ENCODE measurements at regions not wholly inside any gene's neighbourhood (a gene's known extent, or its start where the extent isn't known, plus 50 kb on each side); places are given as distances from the start of the nearest gene placed in this dataset.

DNA sequence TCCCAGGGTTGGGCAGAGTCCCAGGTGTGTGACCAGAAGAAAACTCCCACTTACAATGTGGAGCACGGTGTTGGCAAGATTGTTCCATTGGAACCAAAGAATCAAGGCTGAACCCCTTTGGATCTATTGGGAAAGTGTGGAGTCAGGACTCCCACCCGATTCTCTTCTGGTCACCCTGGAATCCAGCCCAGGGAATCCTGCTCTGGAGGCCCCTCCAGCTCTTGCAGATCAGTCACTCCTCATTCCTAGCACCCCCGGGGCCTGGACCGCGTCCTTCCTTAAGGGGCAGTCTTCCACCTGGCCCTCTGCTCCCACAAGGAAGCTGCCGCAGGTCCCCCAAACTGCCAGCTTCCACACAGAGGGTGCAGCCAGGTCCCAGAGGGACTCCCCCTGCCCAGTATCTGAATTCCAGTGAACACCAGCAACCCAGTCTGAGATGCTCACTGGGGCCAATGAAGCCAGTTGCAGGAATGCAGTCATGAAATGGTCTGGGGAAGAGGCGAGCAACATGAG lies 170.1 kb downstream of the GADD45G start:
- no peak for DNase-seq

DNA sequence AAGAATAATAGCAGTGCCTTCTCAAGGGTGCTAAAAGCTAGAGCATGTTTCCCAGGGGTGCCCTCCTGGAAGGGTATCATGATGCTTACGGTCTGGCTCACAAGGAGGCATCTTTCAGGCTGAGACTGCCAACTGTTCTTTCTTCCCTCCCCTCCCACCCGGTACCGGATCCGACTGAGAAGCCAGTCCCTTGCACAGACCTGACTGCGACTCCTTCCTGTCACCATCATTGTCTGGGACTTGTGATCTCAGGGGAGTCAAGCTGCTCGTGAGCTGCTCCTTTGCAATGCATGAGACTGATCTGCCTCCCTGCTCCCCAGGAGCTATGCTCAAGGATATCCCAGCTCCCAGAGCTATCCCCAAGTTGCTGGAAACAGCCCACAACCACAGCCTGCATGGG lies 170.8 kb downstream of the GADD45G start:
- no peak for DNase-seq

DNA sequence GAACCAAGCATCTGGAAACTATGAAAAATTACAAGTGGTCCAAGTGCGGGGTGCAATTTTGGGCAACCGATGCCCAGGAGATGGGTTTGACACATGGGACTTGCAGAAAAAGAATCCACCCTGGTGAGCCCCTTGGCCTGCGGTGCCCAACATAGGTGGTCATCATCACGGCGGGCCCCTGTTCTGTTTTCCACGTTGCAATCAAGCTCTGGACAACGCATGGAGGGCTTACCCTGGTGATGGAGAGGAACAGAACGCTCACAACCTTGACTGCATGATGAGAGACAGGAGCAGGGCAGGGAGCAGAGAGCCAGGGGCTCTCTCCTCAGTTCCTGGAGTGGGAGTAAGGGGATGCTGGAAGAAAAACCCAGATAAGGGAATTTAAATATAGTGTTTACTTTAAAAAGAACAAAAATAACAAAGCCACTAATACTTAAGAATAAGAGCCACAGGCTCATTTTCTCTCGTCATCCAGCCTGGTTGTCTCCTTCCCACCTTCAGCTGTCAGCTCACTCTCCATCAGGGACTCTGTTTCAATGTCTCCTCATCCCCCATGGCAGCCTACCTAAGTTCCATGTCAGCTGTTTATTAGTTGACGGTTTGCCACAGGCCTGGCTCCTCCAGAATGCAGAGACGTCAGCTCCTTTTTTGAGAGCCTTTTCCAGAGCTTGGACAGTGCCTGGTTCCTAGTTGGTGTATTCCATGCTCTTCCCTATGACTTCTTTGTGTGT lies 172.1 kb downstream of the GADD45G start:
- no peak for DNase-seq

DNA sequence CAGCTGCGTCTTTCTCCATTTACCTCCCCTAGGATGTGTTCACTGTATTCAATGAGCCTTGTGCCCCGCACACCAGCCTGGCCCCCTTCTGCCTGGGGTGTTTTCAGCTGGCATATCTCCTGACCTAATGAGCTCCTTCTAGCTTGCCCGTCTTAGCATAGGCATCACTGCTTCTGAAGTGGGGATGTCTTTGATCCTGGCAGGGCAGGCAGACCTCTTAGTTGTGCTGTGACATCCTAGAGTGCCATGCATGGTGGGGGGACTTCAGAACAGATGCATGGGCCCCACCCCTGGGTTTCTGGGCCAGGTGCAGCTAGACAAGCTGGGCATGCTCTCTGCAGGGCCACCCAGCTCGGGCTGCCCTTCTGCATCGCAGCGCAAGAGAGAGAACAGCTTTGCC lies 172.7 kb downstream of the GADD45G start:
- no peak for DNase-seq

DNA sequence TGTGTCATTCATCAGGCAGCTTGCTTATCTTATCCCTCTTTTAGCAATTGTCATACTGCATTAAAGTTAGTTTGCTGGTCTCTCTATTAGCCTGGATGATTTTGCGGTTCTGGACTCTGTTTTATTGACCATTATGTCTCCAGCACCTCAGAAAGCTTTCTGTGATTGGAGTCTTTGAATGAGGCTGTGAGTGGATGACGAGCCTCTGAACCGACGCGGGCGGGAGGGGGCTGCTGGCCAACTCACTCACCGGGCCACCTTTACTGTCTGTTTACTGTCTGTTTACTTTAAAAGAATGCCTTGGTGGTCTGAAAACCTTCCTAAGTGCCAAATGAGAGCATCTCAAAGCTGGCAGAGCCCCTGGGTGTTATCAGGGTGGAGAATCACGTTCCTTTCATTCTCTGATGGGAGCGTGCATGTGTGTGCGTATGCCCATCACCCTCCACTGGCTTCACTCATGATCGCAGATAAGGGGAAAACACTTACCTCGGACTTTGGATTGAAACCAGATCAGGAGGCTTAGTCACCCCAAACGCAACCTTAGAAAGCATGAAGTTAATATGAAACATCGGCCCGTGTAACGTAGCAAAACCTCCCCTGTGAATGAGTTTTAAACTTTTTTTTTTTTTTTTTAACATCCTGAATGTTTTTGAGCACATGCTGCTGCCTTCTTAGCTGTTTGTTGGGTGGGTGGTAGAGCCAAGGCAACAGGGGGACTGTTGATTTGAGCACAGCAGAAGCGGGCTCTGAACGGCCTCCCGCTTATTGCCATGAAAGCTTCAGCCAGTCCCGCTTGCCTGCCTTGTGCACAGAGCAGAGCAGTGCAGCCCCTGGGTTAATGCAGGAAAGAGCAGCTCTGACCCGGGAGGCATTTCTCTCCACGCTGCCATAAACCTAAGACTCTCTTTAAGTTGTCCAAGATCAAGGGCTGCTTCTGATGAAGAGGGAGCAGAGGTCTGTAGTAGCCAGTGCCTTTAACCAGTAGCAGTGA lies 173.6 kb downstream of the GADD45G start:
- no peak for DNase-seq

DNA sequence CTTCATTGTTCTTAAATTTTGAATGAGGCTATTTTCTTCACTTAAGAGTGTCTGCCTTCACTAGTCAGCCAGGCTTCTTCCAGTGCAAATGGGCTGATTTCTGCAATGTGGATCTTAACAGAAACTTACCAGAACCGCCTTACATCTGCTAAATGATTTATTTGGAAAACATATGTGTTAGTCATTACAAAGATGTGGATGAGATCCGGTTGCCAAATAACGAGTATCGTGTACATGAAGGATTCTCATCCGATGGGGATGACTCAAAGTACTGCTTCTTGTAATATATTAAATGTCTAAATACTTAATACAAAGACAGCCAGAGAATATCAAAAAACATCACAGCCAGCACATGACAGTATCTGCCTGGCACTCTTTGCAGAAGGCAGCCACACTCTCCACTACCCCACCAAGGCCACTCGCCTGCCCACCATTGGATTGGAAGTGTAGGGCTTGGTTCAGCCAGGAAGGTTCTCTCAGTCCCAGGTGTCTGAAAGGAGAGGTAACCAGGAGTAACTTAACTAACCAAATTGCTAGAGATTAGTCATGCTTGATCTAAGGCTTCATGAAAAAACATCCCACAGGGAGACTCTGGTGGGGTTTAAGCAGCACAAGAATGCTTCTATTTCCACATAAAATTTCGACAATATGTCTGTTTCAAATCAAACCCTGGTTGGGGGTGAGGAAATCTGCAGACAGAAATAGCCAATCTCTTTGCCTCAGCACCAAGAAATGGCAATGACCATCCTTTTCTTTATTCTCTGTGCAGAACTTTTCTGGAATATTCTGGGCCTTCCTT lies 174.8 kb downstream of the GADD45G start:
- no peak for DNase-seq

DNA sequence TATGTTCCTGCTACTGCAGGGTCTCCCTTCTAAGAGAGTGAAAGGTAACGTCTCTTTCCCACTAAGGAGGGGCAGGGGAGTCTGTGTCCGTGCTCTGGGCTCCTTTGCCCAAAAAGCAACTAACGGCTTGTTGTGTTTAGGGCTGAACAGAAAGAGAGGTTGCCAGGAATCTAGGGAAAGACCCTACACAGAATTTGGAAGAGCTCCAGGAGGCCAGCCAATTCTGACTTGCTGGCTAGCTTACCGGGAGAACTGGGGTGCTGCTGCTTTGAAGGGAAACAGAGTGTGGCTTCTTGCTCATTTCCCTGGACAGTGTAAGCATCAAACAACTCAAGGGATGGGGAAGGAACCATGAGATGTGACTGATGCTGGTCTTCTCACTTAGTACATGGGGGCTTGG lies 176.1 kb downstream of the GADD45G start:
- no peak for DNase-seq

DNA sequence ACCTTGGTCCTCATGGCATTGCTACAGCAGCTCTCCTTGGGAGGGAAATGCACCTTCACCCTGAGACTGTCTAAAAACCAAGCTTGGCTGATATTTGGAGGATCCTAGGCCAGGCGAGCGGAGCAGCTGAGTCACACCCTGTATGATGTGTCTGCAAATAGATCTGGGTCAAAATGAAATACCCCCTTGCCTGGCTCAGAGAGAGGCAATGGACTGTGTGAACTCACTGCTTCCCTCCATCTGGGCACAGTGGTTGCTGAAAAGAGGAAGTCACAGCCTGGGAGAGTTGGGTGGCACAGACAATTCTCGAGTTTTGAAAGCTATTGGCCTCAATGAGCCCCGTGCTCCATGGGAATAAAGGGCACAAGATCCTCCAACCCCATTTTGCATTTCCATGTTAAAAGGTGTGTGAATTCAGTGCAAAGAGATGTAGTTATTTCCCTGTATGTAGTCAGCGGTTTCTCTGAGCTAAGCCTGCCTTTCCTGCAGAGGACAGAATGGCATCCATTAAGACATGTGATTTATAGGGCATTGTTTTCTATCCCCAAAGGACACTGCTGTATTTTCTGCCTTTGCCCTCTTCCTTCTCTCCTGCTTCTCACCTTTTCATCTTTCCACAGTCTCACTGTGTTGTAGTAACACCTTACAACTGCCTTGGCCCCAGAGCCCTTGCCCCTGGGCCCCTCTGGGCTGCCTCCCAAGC lies 177.2 kb downstream of the GADD45G start:
- DNase-seq = peak in 1 of 2 donors; percentile 35

DNA sequence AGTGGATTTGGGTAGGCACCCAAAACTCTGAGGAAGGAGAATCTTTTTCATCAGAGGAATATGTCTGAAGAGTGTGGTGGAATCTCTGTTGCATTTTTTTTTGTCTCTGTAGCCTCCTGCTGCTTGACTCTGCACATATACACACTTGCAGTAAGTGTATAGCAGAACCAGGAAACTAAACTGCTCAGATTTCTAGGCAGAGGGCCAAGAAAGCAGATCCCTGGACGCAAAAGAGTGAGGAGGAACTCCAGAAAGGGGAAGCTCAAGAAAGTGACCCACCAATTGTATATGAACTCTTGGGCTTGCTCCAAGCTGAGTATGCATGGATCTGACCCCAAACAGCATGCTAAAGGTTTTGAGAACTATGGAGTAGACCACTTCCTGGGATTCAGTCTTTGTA lies 181.8 kb downstream of the GADD45G start:
- DNase-seq = peak; percentile 11 to 29

DNA sequence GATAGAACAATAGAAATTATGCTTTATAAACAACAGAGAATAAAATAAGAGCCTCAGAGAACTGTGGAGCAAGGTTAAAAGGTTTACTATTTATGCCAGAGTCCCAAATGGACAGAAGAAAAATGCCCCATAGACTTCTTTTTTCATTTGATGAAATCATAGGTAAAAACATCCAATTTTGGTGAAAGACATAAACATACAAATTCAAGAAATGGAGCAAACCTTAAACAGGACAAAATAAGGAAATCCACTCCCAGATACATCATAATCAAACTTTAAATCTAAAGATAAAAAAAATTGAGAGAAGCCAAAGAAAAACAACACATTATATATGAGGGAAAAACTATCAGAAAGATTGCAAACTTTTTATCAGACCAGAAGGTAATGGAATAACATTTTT lies 182.8 kb downstream of the GADD45G start:
- DNase-seq = no peak

DNA sequence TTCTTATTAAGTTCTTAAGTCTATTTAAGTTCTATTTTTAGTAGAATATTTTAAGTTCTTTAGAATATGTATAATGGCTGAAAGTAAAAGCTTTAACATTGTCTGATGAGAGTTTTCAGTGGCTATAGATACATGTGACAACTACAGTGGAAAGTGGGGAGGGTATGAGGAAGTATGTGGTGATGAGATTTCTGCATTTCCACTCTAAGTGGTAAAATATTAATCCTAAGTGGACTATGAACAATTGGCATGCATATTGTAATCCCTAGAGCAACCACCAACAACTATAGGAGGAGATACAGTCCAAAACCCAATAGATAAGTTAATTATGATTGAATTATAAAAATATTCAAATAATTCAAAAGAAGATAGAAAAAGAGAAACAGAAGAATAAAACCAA lies 183.6 kb downstream of the GADD45G start:
- no peak for DNase-seq

DNA sequence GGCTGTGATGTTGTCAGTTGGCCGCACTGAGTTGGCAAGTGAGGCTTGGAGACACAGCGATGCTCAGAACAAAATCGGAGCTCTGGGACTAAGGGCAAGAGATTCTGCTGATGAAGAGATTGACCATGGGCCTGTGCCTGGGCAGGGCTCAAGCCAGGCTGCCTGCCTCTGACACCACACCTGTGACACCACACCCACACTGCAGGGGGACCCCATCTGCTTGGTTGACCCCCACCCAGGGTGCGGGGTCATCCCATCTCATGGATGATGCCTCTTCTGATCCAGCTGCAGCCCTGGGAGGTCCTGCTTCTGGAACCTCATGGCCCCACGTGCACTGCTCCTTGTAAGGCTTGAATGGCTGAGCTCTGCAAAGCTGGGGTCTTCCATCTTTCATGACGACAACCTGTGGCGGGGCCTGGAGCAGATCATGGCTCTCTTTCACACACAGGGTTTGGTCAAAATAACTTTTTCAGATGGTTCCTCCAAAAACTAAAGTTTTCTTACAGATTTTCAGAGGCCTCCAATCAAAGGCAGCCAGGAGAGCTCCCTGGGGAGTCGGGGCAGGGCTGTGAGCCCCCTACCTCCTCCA lies 185.2 kb downstream of the GADD45G start:
- DNase-seq = no peak

DNA sequence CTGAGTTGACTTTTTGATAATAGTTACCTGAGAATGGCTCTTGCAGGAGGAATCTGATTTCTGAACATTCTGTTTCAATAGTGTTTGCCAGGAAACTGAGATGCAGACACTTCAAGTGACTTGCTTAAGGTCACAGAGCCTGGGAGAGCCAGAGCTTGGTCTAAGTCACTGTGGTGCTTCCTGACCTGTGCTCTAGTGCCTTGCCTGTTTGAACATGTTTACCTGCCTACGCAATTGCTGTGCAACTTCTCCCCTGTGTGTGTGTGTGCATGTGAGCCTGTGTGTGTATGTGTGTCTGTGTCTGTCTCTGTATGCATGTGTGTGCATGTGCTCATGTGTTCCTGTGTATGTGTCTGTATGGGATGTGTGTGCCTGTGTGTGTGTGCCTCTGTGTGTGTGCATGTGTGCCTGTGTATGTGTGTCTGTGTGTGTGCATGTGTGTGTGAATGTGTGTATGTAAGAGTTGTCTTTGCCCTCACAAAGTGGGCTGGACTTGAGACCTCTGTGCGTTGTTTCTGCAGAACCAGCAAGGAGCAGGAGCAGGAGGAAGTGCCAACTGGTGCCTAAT lies 185.8 kb downstream of the GADD45G start:
- DNase-seq = no peak

DNA sequence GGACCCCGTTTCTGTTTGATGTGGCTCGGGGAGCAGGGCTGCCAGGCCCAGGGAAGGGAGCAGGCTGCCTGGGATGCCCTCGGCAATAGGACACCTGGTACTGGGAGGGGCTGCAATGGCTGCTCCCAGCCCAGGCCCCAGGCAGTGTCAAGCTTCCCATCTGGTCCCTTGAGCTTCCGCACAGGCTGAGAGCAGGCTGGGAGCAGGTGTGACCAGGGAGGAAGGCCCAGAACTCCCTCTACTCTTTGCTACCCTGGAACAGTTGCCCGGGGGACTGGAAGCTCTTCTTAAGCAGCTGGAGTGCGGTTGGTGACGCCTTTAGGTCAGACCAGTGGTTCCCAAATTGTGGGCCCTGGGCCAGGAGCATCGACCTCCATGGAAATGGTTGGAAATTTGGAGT lies 186.9 kb downstream of the GADD45G start:
- DNase-seq = no peak

DNA sequence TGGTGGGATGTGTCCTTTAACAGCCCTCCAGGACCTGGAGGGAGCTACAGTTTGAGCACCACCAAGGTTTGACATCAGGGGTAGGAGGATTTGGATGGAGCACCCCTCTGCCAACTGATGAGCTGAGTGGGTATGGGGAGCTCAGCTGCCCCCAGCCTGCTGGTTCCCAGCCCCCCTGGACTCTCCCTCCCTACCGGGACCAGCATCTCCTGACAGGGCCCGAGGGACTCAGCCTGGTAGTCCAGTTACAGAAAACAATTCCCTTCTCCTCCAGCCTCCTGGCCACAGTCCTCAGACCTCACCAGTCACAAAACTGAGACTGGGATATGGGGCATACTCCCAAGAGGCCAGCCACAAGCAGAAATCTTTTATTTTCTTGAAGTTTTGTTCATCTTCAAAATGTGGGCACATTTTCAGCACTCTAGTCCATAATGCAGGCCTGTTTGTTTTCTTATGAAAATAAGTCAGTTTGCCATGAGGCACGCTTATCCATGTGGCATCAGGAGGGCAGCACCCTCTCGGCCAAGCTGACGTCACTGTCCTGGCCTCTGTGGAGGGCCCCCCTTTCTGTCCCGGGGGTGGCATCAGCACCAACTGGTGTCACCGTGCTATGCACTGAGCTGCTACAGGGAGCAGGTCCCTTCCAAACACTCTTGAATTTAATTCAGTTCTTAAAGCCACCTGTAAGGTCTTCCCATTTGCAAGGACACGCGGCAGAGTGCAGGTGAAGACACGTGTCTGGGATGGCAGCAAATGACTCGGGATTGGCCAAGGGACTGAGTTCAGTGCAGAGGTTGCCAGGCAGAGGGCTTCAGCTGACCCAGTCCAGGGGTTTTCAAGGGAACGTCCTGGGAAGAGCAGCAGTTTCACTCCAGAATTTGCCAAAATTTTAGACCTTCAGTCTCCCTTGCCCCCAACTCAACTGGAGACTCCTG lies 187.6 kb downstream of the GADD45G start:
- no peak for DNase-seq

DNA sequence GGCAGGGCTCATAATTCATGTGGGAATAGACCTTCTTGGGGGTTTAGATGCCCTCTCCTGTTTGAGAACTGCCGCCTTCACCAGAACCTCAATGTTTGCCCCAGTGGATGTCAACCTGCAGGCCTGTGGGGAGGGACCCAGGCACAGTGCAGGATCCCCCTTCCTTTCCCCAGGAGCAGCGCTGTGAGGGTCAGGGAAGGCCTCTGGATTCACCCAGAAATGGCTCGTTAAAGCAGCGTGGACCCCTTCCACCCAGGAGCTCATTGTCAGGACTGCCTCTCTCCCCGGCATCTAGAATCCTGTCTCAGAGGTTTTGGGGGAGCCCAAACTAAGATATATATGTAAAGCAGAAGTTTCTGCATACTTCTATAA lies 188.3 kb downstream of the GADD45G start:
- no peak for DNase-seq

DNA sequence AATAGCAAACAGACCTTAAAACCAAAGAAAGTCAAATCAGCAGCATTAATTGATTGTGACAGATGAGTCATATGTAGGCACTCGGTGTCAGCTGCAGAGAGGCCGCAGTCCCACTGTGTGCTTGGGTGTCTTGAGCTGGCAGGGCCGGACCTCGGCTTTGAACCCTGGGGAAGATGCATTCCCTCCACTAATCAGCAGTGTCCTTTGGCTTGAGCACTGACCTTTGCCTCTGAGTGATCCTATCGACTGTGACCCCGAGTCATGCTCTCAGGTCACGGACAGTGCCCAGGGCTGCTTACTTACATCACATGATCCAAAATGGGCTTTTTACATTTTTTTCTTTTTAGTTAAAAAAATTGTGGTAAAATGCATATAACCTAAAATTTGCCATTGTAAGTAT lies 188.7 kb downstream of the GADD45G start:
- DNase-seq = no peak

DNA sequence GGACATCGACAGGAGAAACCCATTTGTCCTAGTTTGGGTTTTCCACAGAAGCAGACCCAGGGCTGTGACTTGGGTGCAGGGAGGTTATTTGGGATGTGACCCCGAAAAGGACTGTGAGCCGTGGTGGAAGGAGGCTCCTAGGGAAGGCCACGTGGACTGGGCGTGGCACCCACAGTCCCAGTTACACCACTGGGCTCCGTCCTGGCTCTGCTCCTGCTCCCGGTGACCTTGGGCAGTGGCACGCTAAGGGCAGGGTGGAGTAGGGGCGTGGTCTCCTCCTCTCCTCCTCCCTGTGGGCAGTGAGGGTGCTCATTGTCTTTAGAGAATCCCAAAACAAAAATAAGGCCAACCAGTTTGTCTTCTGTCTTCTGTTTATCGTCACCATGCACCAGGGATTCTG lies 190.1 kb downstream of the GADD45G start:
- DNase-seq = no peak

DNA sequence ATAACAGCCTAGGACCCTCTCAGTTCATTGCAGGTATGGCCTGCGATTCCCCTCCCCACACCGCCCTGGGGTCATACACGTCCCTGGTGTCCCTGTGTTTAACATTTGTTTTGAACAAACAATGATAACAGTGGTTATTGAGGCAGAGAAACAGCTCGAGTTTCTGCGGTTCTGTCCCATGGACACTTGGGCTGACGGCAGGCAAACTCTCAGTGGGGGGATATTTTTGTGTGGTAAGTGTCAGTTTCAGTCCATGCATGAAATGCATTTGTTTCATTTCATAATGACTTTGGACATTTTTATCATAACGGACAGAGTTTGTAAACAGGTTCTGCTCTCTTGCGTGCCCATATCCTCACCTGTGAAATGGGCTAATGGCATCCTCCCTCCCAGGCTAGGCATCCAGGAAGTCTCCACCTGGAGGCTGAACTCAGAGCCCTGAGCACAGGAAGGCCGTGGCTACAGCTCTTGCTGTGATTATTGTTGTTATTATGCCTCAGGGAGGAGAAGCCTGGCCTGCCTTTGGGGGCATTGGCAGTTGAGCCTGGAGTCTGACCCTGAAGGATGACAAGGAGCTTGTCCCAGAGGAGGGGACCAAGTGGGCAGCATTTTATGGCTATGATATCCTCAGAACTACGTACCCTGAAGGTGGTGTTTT lies 190.9 kb downstream of the GADD45G start:
- DNase-seq = no peak

DNA sequence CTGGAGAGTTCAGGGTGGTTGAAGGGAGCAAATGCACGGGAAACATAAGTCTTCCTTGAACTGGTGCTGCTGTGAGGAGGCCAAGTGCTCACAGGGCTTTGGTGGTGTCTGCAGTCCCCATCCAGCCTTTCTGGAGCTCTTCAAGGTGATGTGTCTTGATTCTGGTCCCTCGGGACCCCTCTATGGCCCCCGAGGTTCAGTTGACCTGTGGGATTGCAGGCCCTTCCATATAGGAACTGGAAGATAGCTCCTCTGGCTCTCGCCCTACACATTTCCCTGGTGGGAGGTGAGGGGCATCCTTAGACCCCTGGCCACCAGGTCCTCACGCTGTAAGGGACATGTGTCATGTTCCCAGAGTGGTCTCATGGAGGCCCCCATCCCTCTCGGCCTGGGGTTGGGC lies 191.8 kb downstream of the GADD45G start:
- no peak for DNase-seq

All from CD4-positive, alpha-beta T cell treated with Interferon alpha-2 for 1 hour (primary cell).